ENCODE measurements at regions not wholly inside any gene's neighbourhood (a gene's known extent, or its start where the extent isn't known, plus 50 kb on each side); places are given as distances from the start of the nearest gene placed in this dataset.

- H3K27me3 ChIP-seq = no peaks in the 10 kb centered on the region
- no peaks in the 10 kb centered on the region for H3K36me3 ChIP-seq
- H3K27ac ChIP-seq = no peak overlapping the region
- no peaks in the 10 kb centered on the region for H3K9me3 ChIP-seq
- no peaks in the 10 kb centered on the region for H3K4me1 ChIP-seq (ENCODE audit: insufficient read depth)
- intact Hi-C loops (cut with DNase I) = no loop called here
- WGBS, 3 donors = 64 to 69% (median 67%) methylated on average over 7 of the region's 7 CpGs
- TF ChIP-seq EP300 (IDR thresholded peaks at IDR 0.05) = no peak
- TF ChIP-seq CTCF (IDR thresholded peaks at IDR 0.05) = no peak
- DNase-seq = no peak
- no peak overlapping the region for H3K4me3 ChIP-seq
Observed at GRCh38 chr10:2438248-2438939, 629.0 kb upstream of the PFKP start.

- TF ChIP-seq POLR2A (IDR thresholded peaks at IDR 0.05) (no peak), CTCF (IDR thresholded peaks at IDR 0.05) (no peak), EP300 (IDR thresholded peaks at IDR 0.05) (no peak)
- H3K9me3 ChIP-seq = no peaks in the 10 kb centered on the region
- no peaks in the 10 kb centered on the region for H3K36me3 ChIP-seq
- no peaks in the 10 kb centered on the region for H3K4me1 ChIP-seq (ENCODE audit: insufficient read depth)
- DNase-seq = no peak
- intact Hi-C loops (cut with DNase I) = no loop called here
- no peak overlapping the region for H3K27ac ChIP-seq
- no peaks in the 10 kb centered on the region for H3K27me3 ChIP-seq
- H3K4me3 ChIP-seq = no peak overlapping the region
- 87 to 88% (median 87%) methylated on average over 11 of the region's 11 CpGs for WGBS, 3 donors
Observed at GRCh38 chr10:2436933-2437332, 630.4 kb upstream of the PFKP start.

GRCh38 chr10:2431961-2432360 is 635.4 kb upstream of the PFKP start:
- Histone ChIP-seq H3K27ac (no peak overlapping the region), H3K27me3 (no peaks in the 10 kb centered on the region), H3K9me3 (no peaks in the 10 kb centered on the region), H3K4me1 (ENCODE audit: insufficient read depth) (no peaks in the 10 kb centered on the region), H3K4me3 (no peak overlapping the region), H3K36me3 (no peaks in the 10 kb centered on the region)
- TF ChIP-seq EP300 (IDR thresholded peaks at IDR 0.05) (no peak), POLR2A (IDR thresholded peaks at IDR 0.05) (no peak), CTCF (IDR thresholded peaks at IDR 0.05) (no peak)
- WGBS, 3 donors = 66 to 72% (median 70%) methylated on average over 5 of the region's 5 CpGs
- DNase-seq = no peak
- intact Hi-C loops (cut with DNase I) = no loop called here

GRCh38 chr10:2427412-2427811 is 639.9 kb upstream of the PFKP start:
- H3K27me3 ChIP-seq = no peaks in the 10 kb centered on the region
- H3K9me3 ChIP-seq = no peaks in the 10 kb centered on the region
- 49 to 67% (median 55%) methylated on average over 2 of the region's 2 CpGs for WGBS, 3 donors
- H3K36me3 ChIP-seq = no peaks in the 10 kb centered on the region
- no peaks in the 10 kb centered on the region for H3K4me1 ChIP-seq (ENCODE audit: insufficient read depth)
- H3K27ac ChIP-seq = no peak overlapping the region
- TF ChIP-seq EP300 (IDR thresholded peaks at IDR 0.05) (no peak), CTCF (IDR thresholded peaks at IDR 0.05) (no peak), POLR2A (IDR thresholded peaks at IDR 0.05) (no peak)
- intact Hi-C loops (cut with DNase I) = no loop called here
- no peak overlapping the region for H3K4me3 ChIP-seq
- no peak for DNase-seq
